Neural cell (in vitro differentiated cells): ENCODE measurements at regions not wholly inside any gene's neighbourhood (a gene's known extent, or its start where the extent isn't known, plus 50 kb on each side); places are given as distances from the start of the nearest gene placed in this dataset.

Experiments used
- H2AFZ ChIP-seq: fragments of 200-600, 300-800 bp; sonication (generic), shearing (Covaris generic); 2 replicates; pipeline ENCODE4 v1.6.0; 2014; ENCODE audit warnings: low read depth, mild to moderate bottlenecking, antibody characterized with exemption, low read length, moderate library complexity
- H3F3A ChIP-seq: fragments of 200-600 bp; shearing (Covaris generic); 2 replicates; pipeline ENCODE4 v1.6.1; 2016; ENCODE audit warnings: mild to moderate bottlenecking, moderate library complexity, mixed read lengths, antibody characterized with exemption, low read length; ENCODE audit not compliant: insufficient read depth, poor library complexity, severe bottlenecking
- H3K27ac ChIP-seq: fragments of 200-600, 300-800 bp; sonication (generic), shearing (Covaris generic); 2 replicates; pipeline ENCODE4 v1.5.1; 2014; ENCODE audit warnings: mild to moderate bottlenecking, low read length, moderate library complexity
- H3K27me3 ChIP-seq: fragments of 300-800, 200-600 bp; sonication (generic), shearing (Covaris generic); 2 replicates; pipeline ENCODE4 v1.6.0; 2014; ENCODE audit warnings: mild to moderate bottlenecking, low read depth, low read length, moderate library complexity; ENCODE audit not compliant: insufficient read depth
- H3K36me3 ChIP-seq: fragments of 300-800, 200-600 bp; sonication (generic), shearing (Covaris generic); 2 replicates; pipeline ENCODE4 v1.5.1; 2014; ENCODE audit warnings: mild to moderate bottlenecking, antibody characterized with exemption, low read length, moderate library complexity; ENCODE audit not compliant: insufficient read depth
- H3K4me2 ChIP-seq: fragments of 300-800, 200-600 bp; sonication (generic), shearing (Covaris generic); 2 replicates; pipeline ENCODE4 v1.6.0; 2014; ENCODE audit warnings: mild to moderate bottlenecking, low read length
- H3K4me3 ChIP-seq: fragments of 300-800, 200-600 bp; sonication (generic), shearing (Covaris generic); 2 replicates; pipeline ENCODE4 v1.5.1; 2014; ENCODE audit warnings: mild to moderate bottlenecking, low read length, moderate library complexity
- H3K79me2 ChIP-seq: fragments of 200-600 bp; shearing (Covaris generic); replicated peaks from 2 replicates; pipeline ENCODE4 v1.6.0; 2014; ENCODE audit warnings: mild to moderate bottlenecking, low read length, moderate library complexity; ENCODE audit not compliant: insufficient read depth
- H3K9ac ChIP-seq: fragments of 300-800, 200-600 bp; sonication (generic), shearing (Covaris generic); 2 replicates; pipeline ENCODE4 v1.6.1; 2016; ENCODE audit warnings: mild to moderate bottlenecking, low read length, mixed read lengths
- H3K9me2 ChIP-seq: fragments of 200-600 bp; shearing (Covaris generic); 2 replicates; pipeline ENCODE4 v1.6.1; 2016; ENCODE audit warnings: mild to moderate bottlenecking, low read length, mixed read lengths; ENCODE audit not compliant: insufficient read depth
- H3K9me3 ChIP-seq: fragments of 200-600, 300-800 bp; sonication (generic), shearing (Covaris generic); 2 replicates; pipeline ENCODE4 v1.6.1; 2016; ENCODE audit warnings: mild to moderate bottlenecking, mixed run types, low read length, moderate library complexity, mixed read lengths
- H4K20me1 ChIP-seq: fragments of 200-600 bp; shearing (Covaris generic); 2 replicates; pipeline ENCODE4 v1.6.1; 2016; ENCODE audit warnings: mild to moderate bottlenecking, mixed run types; ENCODE audit not compliant: insufficient read depth
- EP300 ChIP-seq: fragments of 450-650 bp; conservative IDR thresholded peaks from 2 replicates; pipeline ENCODE4 v1.6.1; 2014; ENCODE audit warnings: antibody characterized with exemption, mild to moderate bottlenecking, moderate library complexity; ENCODE audit not compliant: poor library complexity, severe bottlenecking
- EZH2 ChIP-seq: fragments of 200-600, 300-800 bp; shearing (Covaris generic), sonication (generic); IDR thresholded peaks from 2 replicates; pipeline ENCODE4 v1.6.1; 2014; ENCODE audit warnings: antibody characterized with exemption, low read length, borderline replicate concordance, mild to moderate bottlenecking; ENCODE audit not compliant: insufficient read depth, poor library complexity, severe bottlenecking
- MXI1 ChIP-seq: fragments of 450-650 bp; conservative IDR thresholded peaks from 2 replicates; pipeline ENCODE4 v1.6.1; 2014; ENCODE audit warnings: antibody characterized with exemption, mild to moderate bottlenecking; ENCODE audit not compliant: poor library complexity, severe bottlenecking
- POLR2AphosphoS5 ChIP-seq: IDR thresholded peaks from 2 replicates; pipeline ENCODE4 v1.6.1; 2012
- RAD21 ChIP-seq: fragments of 450-650 bp; conservative IDR thresholded peaks from 2 replicates; pipeline ENCODE4 v1.6.1; 2014; ENCODE audit warnings: antibody characterized with exemption, mild to moderate bottlenecking, moderate library complexity
- REST ChIP-seq: IDR thresholded peaks from 2 replicates; pipeline ENCODE4 v1.6.1; 2012; ENCODE audit warnings: borderline replicate concordance
- SMC3 ChIP-seq: fragments of 450-650 bp; conservative IDR thresholded peaks from 2 replicates; pipeline ENCODE4 v1.6.1; 2014; ENCODE audit warnings: antibody characterized with exemption, mild to moderate bottlenecking, moderate library complexity; ENCODE audit not compliant: poor library complexity
- TAF1 ChIP-seq: IDR thresholded peaks from 2 replicates; pipeline ENCODE4 v1.6.1; 2012; ENCODE audit warnings: low read depth
- TF ChIP-seq, protein P1 (sequence below): fragments of 450-650 bp; IDR thresholded peaks from 2 replicates; pipeline ENCODE4 v1.5.1; 2014; ENCODE audit warnings: antibody characterized with exemption, mild to moderate bottlenecking, moderate library complexity; ENCODE audit not compliant: poor library complexity, severe bottlenecking

GRCh38 chr7:37598824-37599223, 84.7 kb upstream of the GPR141 start:
- no peak overlapping the region for H2AFZ ChIP-seq
- H3K9me2 ChIP-seq = no peaks in the 10 kb centered on the region
- TF ChIP-seq, protein P1, sequence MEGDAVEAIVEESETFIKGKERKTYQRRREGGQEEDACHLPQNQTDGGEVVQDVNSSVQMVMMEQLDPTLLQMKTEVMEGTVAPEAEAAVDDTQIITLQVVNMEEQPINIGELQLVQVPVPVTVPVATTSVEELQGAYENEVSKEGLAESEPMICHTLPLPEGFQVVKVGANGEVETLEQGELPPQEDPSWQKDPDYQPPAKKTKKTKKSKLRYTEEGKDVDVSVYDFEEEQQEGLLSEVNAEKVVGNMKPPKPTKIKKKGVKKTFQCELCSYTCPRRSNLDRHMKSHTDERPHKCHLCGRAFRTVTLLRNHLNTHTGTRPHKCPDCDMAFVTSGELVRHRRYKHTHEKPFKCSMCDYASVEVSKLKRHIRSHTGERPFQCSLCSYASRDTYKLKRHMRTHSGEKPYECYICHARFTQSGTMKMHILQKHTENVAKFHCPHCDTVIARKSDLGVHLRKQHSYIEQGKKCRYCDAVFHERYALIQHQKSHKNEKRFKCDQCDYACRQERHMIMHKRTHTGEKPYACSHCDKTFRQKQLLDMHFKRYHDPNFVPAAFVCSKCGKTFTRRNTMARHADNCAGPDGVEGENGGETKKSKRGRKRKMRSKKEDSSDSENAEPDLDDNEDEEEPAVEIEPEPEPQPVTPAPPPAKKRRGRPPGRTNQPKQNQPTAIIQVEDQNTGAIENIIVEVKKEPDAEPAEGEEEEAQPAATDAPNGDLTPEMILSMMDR = no peak
- TF ChIP-seq POLR2AphosphoS5 = no peak
- no peak for TF ChIP-seq SMC3
- TF ChIP-seq RAD21 = no peak
- no peak for TF ChIP-seq MXI1
- TF ChIP-seq REST = no peak
- no peak for TF ChIP-seq TAF1
- TF ChIP-seq EZH2 = no peak
- no peak for TF ChIP-seq EP300
- H3K9me3 ChIP-seq = no peaks in the 10 kb centered on the region
- no peak overlapping the region for H3K27ac ChIP-seq
- H3K27me3 ChIP-seq = no peaks in the 10 kb centered on the region
- no peaks in the 10 kb centered on the region for H4K20me1 ChIP-seq
- no peaks in the 10 kb centered on the region for H3K36me3 ChIP-seq
- H3K9ac ChIP-seq = no peak overlapping the region
- H3K79me2 ChIP-seq = no peaks in the 10 kb centered on the region
- H3K4me2 ChIP-seq = no peak overlapping the region
- no peaks in the 10 kb centered on the region for H3F3A ChIP-seq
- no peak overlapping the region for H3K4me3 ChIP-seq

GRCh38 chr7:37601321-37601720, 82.2 kb upstream of the GPR141 start:
- Histone ChIP-seq H3K79me2 (no peaks in the 10 kb centered on the region), H3K9me2 (no peaks in the 10 kb centered on the region), H3K4me2 (no peak overlapping the region), H4K20me1 (no peaks in the 10 kb centered on the region), H3K9ac (no peak overlapping the region), H3K36me3 (no peaks in the 10 kb centered on the region), H3K4me3 (no peak overlapping the region), H2AFZ (no peak overlapping the region), H3K9me3 (no peaks in the 10 kb centered on the region), H3F3A (no peaks in the 10 kb centered on the region), H3K27me3 (no peaks in the 10 kb centered on the region), H3K27ac (no peak overlapping the region)
- TF ChIP-seq, protein P1 = no peak
- TF ChIP-seq RAD21 = no peak
- TF ChIP-seq MXI1 = no peak
- TF ChIP-seq EP300 = no peak
- no peak for TF ChIP-seq TAF1
- no peak for TF ChIP-seq EZH2
- no peak for TF ChIP-seq SMC3
- TF ChIP-seq REST = no peak
- no peak for TF ChIP-seq POLR2AphosphoS5
